ENCODE measurements at regions not wholly inside any gene's neighbourhood (a gene's known extent, or its start where the extent isn't known, plus 50 kb on each side); places are given as distances from the start of the nearest gene placed in this dataset.
"Not testable (repeated sequence)": the region's sequence is repeated elsewhere in the genome, so short reads cannot be mapped to it uniquely, and the experiment has no call there.

DNA sequence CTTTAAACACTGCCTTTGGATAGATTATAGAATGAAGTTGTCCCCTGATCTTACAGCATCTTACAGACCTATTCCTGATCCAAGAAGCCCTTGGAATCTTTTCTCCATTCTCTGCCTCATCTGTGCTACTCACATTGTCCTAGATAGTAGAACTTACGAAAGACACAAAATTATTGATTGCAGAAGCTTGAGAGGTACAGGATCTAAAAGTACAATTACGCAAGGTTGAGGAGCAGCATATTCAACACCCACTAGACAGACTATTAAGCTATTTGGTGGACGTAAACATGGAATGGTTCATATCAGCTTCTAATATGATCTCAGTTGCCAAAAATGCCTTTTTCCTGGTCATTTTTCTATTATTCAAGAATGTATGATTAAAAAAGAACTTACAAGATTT is 90.5 kb upstream of the SEM1 start:
- H3K27me3 Mint-ChIP-seq (ENCODE audit: low read depth): peaks cover 51% of the 10 kb centered on the region
- no peaks in the 10 kb centered on the region for H3K36me3 Mint-ChIP-seq (ENCODE audit: insufficient read depth in 2 of 2)
- no peak overlapping the region for H3K4me3 Mint-ChIP-seq
- H3K9me3 Mint-ChIP-seq: no peaks in the 10 kb centered on the region
- no peak overlapping the region for H3K27ac Mint-ChIP-seq
- H3K4me1 Mint-ChIP-seq (ENCODE audit: low read depth): no peaks in the 10 kb centered on the region
- ATAC-seq (replicated peaks in 1 of 2) (no peak), DNase-seq (no peak)

DNA sequence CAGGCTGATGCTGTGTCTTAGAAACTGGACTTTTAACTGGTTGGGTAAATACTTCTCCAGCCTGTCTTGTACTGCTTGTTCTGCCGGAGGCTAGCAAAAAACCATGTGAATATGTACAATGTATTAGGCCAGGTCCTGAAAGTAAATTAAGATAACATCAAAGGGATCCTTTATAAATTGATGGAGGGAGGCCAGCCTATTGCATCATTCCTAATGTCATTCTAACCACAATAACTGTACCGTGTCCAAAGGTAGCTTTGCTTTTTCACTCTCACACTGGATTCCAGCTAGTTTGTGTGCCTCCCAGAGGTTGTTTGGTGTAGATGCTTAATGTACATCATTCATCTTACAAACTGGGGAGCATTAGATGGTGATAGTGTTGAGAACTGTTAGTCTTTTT is 91.2 kb upstream of the SEM1 start:
- Mint-ChIP-seq H3K27me3 (ENCODE audit: low read depth) (peaks cover 50% of the 10 kb centered on the region), H3K9me3 (no peaks in the 10 kb centered on the region), H3K4me3 (no peak overlapping the region), H3K36me3 (ENCODE audit: insufficient read depth in 2 of 2) (no peaks in the 10 kb centered on the region), H3K27ac (no peak overlapping the region), H3K4me1 (ENCODE audit: low read depth) (no peaks in the 10 kb centered on the region)
- DNase-seq (no peak), ATAC-seq (replicated peaks in 1 of 2) (no peak)

DNA sequence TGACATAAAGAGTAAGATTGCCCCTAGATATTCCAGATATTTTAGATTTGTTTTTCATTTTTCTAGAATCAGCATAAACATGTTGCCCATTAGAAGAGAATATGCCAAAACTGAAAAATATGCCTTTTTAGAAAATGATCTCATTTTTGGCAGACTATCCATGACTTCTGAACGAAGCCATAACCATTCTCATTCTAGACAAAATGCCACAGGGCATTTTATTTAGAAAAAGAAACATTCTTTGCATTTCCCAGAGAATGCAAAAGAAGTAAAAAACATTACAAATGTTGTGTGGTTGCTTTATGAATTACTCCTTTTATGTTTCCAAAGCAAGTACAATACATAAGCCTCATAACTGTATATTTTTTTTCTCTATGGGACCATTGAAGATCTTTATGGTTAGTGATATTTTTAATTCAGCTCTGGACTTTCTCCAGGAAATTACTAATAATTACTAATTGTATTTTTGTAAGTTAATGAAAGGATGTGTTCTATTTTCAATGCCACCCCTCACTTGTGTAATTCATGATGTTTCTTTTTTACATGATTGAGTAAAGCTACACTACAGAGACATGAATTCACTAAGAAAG is 109.6 kb upstream of the SEM1 start:
- H3K4me1 Mint-ChIP-seq (ENCODE audit: low read depth): peaks cover 9% of the 10 kb centered on the region
- peaks cover 0 to 3% of the 10 kb centered on the region in 2 donors for H3K36me3 Mint-ChIP-seq (ENCODE audit: insufficient read depth in 2 of 2)
- no peak overlapping the region for H3K27ac Mint-ChIP-seq
- H3K4me3 Mint-ChIP-seq: no peak overlapping the region
- peaks cover 69% of the 10 kb centered on the region for H3K27me3 Mint-ChIP-seq (ENCODE audit: low read depth)
- DNase-seq: no peak
- H3K9me3 Mint-ChIP-seq: peaks cover 3 to 5% of the 10 kb centered on the region in 2 donors
- ATAC-seq (replicated peaks in 1 of 2): no peak

DNA sequence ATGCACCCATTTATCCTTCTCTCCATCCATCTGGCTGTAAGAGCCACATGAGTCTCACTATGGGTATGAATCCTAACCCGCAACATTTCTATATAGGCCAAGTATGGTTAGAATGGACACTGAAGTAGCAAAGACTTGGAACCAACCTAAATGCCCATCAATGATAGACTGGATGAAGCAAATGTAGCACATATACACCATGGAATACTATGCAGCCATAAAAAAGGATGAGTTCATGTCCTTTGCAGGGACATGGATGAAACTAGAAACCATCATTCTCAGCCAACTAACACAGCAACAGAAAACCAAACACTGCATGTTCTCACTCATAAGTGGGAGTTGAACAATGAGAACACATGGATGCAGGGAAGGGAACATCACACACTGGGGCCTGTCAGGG is 111.5 kb upstream of the SEM1 start:
- DNase-seq; H3K9me3 Mint-ChIP-seq; H3K4me1 Mint-ChIP-seq (ENCODE audit: low read depth); H3K36me3 Mint-ChIP-seq (ENCODE audit: insufficient read depth in 2 of 2); ATAC-seq (replicated peaks in 1 of 2); H3K4me3 Mint-ChIP-seq; H3K27ac Mint-ChIP-seq: not testable (repeated sequence)
- H3K27me3 Mint-ChIP-seq (ENCODE audit: low read depth): peaks cover 76% of the 10 kb centered on the region

DNA sequence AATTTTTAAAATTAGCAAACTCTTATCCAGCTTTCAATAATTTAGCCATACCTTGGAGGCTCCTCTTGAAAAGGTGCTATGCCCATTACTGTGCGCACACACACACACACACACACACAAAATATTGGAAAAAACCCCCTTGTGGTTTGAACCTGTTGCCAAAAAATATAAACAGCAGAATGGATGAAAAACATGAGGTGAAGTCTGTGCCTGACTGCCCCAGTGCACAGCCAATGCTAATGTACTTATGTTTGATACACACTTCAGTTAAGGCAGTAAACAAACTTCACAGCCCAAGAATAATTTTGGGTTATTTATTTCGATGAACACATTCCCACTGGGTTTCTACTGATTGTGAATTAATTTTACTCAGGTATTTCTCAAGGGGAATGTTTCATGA is 113.2 kb upstream of the SEM1 start:
- Mint-ChIP-seq H3K4me1 (ENCODE audit: low read depth) (peaks cover 9% of the 10 kb centered on the region), H3K27ac (no peak overlapping the region), H3K36me3 (ENCODE audit: insufficient read depth in 2 of 2) (peaks cover 0 to 3% of the 10 kb centered on the region in 2 donors), H3K27me3 (ENCODE audit: low read depth) (peaks cover 68% of the 10 kb centered on the region), H3K4me3 (no peak overlapping the region), H3K9me3 (peaks cover 3 to 5% of the 10 kb centered on the region in 2 donors)
- ATAC-seq (replicated peaks in 1 of 2) (no peak), DNase-seq (no peak)

DNA sequence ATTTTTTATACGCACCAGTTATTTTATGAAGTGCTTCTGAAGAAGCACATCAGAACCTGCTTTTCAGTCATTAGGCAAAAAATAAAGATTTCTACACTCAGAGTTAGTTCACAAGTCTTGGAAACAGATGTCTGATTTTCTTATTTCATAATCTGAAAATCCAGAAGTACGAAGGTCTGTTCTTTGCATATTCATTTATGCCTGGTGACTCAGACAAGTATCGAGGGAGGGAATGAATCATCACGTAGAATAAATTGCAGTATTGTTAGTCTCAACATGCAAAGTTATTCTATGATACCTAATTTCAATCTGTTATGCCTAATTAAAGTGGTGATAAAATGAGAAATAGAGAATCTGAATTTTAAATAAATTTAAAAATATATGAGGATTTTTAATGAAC is 113.6 kb upstream of the SEM1 start:
- DNase-seq: peak in 1 of 2 donors; percentile 10
- Mint-ChIP-seq H3K9me3 (peaks cover 3 to 5% of the 10 kb centered on the region in 2 donors), H3K27ac (no peak overlapping the region), H3K27me3 (ENCODE audit: low read depth) (peaks cover 68% of the 10 kb centered on the region), H3K36me3 (ENCODE audit: insufficient read depth in 2 of 2) (peaks cover 0 to 3% of the 10 kb centered on the region in 2 donors), H3K4me1 (ENCODE audit: low read depth) (peaks cover 9% of the 10 kb centered on the region), H3K4me3 (no peak overlapping the region)
- peak; percentile 84 to 86 for ATAC-seq (replicated peaks in 1 of 2)

DNA sequence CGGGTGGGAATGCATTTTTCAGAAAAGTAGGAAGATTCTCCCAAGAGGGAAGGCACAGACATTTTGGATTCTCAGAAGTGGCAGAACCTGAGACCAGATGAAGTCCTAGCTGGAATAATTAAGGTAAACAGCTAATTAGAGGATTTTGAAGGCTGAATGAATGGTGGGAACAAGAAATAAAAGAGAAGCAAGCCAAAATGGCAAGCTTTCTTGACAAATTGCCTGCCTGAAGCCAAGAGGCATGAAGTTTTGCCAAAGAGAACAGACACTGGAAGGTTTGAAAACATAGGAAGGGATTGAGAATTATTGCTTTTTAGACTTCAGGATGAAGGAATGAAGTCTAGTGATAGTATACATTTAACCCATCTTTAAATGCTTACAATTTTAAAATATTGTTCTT is 115.0 kb upstream of the SEM1 start:
- DNase-seq (no peak), ATAC-seq (replicated peaks in 1 of 2) (no peak)
- Mint-ChIP-seq H3K27me3 (ENCODE audit: low read depth) (peaks cover 58% of the 10 kb centered on the region), H3K4me1 (ENCODE audit: low read depth) (peaks cover 9% of the 10 kb centered on the region), H3K4me3 (no peak overlapping the region), H3K27ac (no peak overlapping the region), H3K9me3 (peaks cover 3 to 7% of the 10 kb centered on the region in 2 donors), H3K36me3 (ENCODE audit: insufficient read depth in 2 of 2) (peaks cover 0 to 6% of the 10 kb centered on the region in 2 donors)

DNA sequence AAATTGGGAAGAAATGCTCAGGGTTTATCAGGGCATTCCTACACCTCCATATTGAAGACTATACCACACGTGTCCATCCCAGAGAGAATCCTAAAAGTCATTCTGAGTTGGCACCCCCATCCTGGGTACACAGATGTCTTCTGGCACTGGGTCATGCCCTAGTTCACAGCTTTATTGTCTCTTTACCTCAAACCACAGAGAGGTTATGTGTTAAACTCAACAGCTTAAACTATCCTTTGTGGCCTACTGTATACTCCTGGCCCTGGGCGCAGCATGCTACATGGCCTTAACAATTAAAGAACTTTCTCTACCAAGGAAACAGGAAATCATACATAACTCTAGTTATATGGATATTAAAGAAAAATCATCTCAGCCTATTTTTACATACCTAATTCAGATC is 115.6 kb upstream of the SEM1 start:
- Mint-ChIP-seq H3K4me1 (ENCODE audit: low read depth) (peaks cover 9% of the 10 kb centered on the region), H3K9me3 (peaks cover 3 to 9% of the 10 kb centered on the region in 2 donors), H3K27ac (no peak overlapping the region), H3K4me3 (no peak overlapping the region), H3K36me3 (ENCODE audit: insufficient read depth in 2 of 2) (peaks cover 0 to 7% of the 10 kb centered on the region in 2 donors), H3K27me3 (ENCODE audit: low read depth) (peaks cover 58% of the 10 kb centered on the region)
- DNase-seq: no peak
- ATAC-seq (replicated peaks in 1 of 2): peak in 1 of 2 donors; percentile 58

DNA sequence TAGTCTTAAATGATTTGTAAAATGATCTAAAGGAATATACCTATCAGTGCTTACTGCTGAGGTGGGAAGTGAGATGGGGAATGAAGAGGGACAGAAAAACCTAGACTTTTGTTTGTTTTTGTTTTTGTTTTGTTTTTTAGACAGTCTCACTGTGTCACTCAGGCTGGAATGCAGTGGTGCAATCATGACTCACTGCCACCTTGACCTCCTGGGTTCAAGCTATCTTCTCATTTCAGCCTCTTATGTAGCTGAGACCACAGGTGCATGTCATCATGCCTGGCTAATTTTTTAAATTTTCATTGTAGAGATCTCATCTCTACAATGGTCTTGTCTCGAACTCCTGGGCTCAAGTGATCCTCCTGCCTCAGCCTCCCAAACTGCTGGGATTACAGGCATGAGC is 116.4 kb upstream of the SEM1 start:
- peaks cover 9% of the 10 kb centered on the region for H3K4me1 Mint-ChIP-seq (ENCODE audit: low read depth)

DNA sequence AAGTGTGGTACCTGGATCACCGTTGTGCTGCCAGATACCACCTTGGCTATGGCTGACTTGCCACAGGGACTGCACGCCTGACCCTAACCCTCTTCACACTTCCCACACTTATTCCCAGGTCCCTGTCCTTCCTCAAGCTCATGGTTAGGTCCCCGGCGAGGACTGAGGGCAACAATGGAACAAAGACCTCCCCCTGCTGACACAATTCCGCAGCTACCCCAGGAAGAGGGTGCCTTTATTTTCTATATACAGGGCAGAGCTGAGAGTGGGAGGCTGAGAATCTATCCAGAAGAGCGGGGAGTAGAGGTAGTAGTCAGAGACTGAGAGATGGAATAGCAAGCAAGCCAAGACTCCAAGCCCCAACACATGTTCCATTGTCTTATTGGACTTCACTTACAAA is 118.1 kb upstream of the SEM1 start:
- no peak for DNase-seq
- no peak overlapping the region for H3K4me3 Mint-ChIP-seq
- H3K27ac Mint-ChIP-seq: no peak overlapping the region
- H3K36me3 Mint-ChIP-seq (ENCODE audit: insufficient read depth in 2 of 2): peaks cover 0 to 4% of the 10 kb centered on the region in 2 donors
- peaks cover 61% of the 10 kb centered on the region for H3K27me3 Mint-ChIP-seq (ENCODE audit: low read depth)
- peaks cover 0 to 4% of the 10 kb centered on the region in 2 donors for H3K9me3 Mint-ChIP-seq
- peaks cover 9% of the 10 kb centered on the region for H3K4me1 Mint-ChIP-seq (ENCODE audit: low read depth)
- no peak for ATAC-seq (replicated peaks in 1 of 2)

More for the DNA sequence above, 116.4 kb upstream of the SEM1 start:
- Mint-ChIP-seq H3K9me3 (peaks cover 2 to 6% of the 10 kb centered on the region in 2 donors), H3K4me3 (no peak overlapping the region), H3K36me3 (ENCODE audit: insufficient read depth in 2 of 2) (peaks cover 0 to 6% of the 10 kb centered on the region in 2 donors), H3K27ac (no peak overlapping the region), H3K27me3 (ENCODE audit: low read depth) (peaks cover 58% of the 10 kb centered on the region)
- DNase-seq (no peak), ATAC-seq (replicated peaks in 1 of 2) (no peak)

DNA sequence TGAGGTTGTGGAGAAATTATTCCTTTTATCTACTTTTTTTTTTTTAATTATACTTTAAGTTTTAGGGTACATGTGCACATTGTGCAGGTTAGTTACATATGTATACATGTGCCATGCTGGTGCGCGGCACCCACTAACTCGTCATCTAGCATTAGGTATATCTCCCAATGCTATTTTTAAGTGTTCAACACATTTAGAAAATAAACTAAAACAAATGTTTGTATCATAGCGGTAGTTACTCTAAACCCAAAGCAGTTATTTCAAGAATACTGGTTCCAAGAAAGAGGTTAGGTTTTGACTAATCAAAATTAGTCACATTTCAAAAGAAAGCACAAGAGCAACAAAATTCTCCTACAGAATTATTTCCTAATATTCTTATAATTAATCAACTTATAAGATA is 119.5 kb upstream of the SEM1 start:
- DNase-seq, H3K27ac Mint-ChIP-seq: not testable (repeated sequence)

DNA sequence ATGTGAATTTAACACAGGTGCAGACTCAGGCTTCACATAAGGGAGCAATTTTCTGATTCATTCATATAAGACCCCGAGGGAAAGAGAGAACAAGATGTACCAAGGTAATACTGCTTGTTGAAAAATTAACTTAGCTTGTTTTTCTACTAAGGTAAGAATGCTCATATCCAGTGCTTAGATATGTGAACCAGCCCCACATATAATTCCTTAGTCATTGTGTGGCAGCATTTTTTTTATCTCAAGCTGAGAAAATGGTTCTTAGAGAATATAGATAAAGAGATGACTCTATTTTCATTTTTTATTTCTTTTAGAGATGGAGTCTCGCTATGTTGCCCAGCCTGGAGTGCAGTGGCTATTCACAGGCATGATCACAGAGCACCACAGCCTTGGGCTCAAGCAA is 121.8 kb upstream of the SEM1 start:
- no peak for ATAC-seq (replicated peaks in 1 of 2)
- no peak for DNase-seq
- Mint-ChIP-seq H3K27ac (no peak overlapping the region), H3K4me1 (ENCODE audit: low read depth) (no peaks in the 10 kb centered on the region), H3K27me3 (ENCODE audit: low read depth) (peaks cover 68% of the 10 kb centered on the region), H3K4me3 (no peak overlapping the region), H3K36me3 (ENCODE audit: insufficient read depth in 2 of 2) (peaks cover 0 to 4% of the 10 kb centered on the region in 2 donors), H3K9me3 (peaks cover 0 to 4% of the 10 kb centered on the region in 2 donors)

More for the DNA sequence above, 119.5 kb upstream of the SEM1 start:
- H3K4me3 Mint-ChIP-seq; H3K4me1 Mint-ChIP-seq (ENCODE audit: low read depth); H3K9me3 Mint-ChIP-seq; H3K36me3 Mint-ChIP-seq (ENCODE audit: insufficient read depth in 2 of 2): not testable (repeated sequence)
- H3K27me3 Mint-ChIP-seq (ENCODE audit: low read depth): peaks cover 67% of the 10 kb centered on the region
- peak; percentile 56 to 57 for ATAC-seq (replicated peaks in 1 of 2)

DNA sequence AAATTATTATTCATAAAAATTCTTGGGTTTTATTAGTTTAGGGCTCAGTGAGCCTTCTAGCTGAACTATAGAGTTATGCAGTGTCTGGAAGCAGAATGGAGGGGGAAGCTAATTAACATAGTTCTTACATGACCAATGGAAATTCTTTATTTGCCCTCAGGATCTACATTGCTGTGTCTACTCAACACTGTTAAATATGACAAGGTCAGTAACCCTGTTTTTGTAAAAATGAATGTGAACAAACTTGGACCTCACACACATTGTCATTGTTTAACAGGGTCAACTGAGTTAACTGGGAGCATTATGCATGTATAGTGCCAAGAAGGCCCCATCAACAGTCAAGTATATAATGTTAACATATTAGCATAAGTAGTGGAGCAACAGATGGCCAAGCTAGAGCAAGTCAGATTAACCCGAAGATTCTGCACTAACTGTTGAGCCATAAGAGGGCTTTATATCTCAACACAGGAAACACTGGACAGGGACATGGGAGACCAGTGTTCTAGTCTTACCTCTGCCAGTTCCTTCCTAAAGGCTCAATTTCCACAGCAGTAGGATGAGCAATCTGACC is 122.5 kb upstream of the SEM1 start:
- no peak overlapping the region for H3K4me3 Mint-ChIP-seq
- DNase-seq: no peak
- peaks cover 70% of the 10 kb centered on the region for H3K27me3 Mint-ChIP-seq (ENCODE audit: low read depth)
- H3K9me3 Mint-ChIP-seq: peaks cover 0 to 4% of the 10 kb centered on the region in 2 donors
- H3K36me3 Mint-ChIP-seq (ENCODE audit: insufficient read depth in 2 of 2): peaks cover 0 to 4% of the 10 kb centered on the region in 2 donors
- ATAC-seq (replicated peaks in 1 of 2): no peak
- no peak overlapping the region for H3K27ac Mint-ChIP-seq
- H3K4me1 Mint-ChIP-seq (ENCODE audit: low read depth): peaks cover 7% of the 10 kb centered on the region

Measured in activated T-cell treated with anti-CD3 and anti-CD28 coated beads, Interleukin-2, amount 50 U/mL, for 72 hours (primary cell).